ENCODE measurements at regions not wholly inside any gene's neighbourhood (a gene's known extent, or its start where the extent isn't known, plus 50 kb on each side); places are given as distances from the start of the nearest gene placed in this dataset.
"Not testable (repeated sequence)": the region's sequence is repeated elsewhere in the genome, so short reads cannot be mapped to it uniquely, and the experiment has no call there.

DNA sequence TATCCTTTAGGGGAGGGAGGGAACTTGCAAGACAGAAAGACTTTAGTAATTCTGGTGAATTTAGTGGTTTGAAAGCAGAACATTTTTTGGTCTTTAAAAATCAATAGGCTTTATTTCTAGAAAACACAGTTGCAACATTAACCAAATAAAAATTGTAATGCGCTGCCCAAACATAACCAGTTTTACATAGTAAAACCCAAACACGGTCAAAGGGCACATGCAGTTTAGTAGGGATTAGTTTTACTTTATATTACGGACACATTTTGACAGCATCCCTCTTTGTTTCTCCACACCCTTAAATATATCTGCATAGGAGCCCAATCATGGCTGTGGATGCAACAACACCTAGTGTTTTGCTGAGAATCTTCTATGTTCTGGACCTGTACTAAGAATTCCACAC, 156.7 kb downstream of the NR2F2 start:
- H3K36me3 ChIP-seq (ENCODE audit: control insufficient read depth, low read length) = no peaks in the 10 kb centered on the region
- TF ChIP-seq, protein P1, sequence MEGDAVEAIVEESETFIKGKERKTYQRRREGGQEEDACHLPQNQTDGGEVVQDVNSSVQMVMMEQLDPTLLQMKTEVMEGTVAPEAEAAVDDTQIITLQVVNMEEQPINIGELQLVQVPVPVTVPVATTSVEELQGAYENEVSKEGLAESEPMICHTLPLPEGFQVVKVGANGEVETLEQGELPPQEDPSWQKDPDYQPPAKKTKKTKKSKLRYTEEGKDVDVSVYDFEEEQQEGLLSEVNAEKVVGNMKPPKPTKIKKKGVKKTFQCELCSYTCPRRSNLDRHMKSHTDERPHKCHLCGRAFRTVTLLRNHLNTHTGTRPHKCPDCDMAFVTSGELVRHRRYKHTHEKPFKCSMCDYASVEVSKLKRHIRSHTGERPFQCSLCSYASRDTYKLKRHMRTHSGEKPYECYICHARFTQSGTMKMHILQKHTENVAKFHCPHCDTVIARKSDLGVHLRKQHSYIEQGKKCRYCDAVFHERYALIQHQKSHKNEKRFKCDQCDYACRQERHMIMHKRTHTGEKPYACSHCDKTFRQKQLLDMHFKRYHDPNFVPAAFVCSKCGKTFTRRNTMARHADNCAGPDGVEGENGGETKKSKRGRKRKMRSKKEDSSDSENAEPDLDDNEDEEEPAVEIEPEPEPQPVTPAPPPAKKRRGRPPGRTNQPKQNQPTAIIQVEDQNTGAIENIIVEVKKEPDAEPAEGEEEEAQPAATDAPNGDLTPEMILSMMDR (IDR thresholded peaks at IDR 0.05; ENCODE audit: low read depth, low read length, poor library complexity, severe bottlenecking) = no peak
- no peak for TF ChIP-seq EZH2phosphoT487 (IDR thresholded peaks at IDR 0.05; ENCODE audit: borderline replicate concordance, low read length)

DNA sequence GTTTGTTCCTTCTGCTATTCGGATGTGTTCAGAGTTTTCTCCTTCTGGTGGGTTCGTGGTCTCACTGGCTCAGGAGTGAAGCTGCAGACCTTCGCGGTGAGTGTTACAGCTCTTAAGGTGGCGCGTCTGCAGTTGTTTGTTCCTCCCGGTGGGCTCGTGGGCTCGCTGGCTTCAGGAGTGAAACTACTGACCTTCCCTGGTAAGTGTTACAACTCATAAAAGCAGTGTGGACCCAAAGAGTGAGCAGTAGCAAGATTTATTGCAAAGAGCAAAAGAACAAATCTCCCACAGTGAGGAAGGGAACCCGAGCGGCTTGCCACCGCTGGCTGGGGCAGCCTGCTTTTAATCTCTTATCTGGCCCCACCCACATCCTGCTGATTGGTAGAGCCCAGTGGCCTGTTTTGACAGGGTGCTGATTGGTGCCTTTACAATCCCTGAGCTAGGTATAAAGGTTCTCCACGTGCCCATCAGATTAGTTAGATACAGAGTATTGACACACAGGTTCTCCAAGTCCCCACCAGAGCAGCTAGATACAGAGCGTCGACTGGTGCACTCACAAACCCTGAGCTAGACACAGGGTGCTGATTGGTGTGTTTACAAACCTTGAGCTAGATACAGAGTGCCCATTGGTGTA, 160.7 kb downstream of the NR2F2 start:
- not testable (repeated sequence) for H3K9me3 ChIP-seq (ENCODE audit: control insufficient read depth, insufficient read depth, low read length); H4K20me1 ChIP-seq (ENCODE audit: control insufficient read depth, insufficient read depth, low read depth, low read length); H3K27me3 ChIP-seq (ENCODE audit: control insufficient read depth, low read length); H3K79me2 ChIP-seq (ENCODE audit: control insufficient read depth, low read length); H3K4me2 ChIP-seq (ENCODE audit: low read length); H3F3A ChIP-seq (ENCODE audit: control insufficient read depth, insufficient read depth); H3K4me1 ChIP-seq (ENCODE audit: control insufficient read depth, low read length); H3K27ac ChIP-seq (ENCODE audit: low read depth, low read length); H3K36me3 ChIP-seq (ENCODE audit: control insufficient read depth, low read length); H3K4me3 ChIP-seq (ENCODE audit: low read length); H3K9me2 ChIP-seq (replicated peaks; ENCODE audit: control insufficient read depth, low read length)

More for the DNA sequence above, 156.7 kb downstream of the NR2F2 start:
- H3K9me2 ChIP-seq (replicated peaks; ENCODE audit: control insufficient read depth, low read length) = no peaks in the 10 kb centered on the region
- H3K27ac ChIP-seq (ENCODE audit: low read depth, low read length) = no peak overlapping the region
- H3K4me1 ChIP-seq (ENCODE audit: control insufficient read depth, low read length) = no peaks in the 10 kb centered on the region
- no peaks in the 10 kb centered on the region for H4K20me1 ChIP-seq (ENCODE audit: control insufficient read depth, insufficient read depth, low read depth, low read length)
- no peaks in the 10 kb centered on the region for H3K79me2 ChIP-seq (ENCODE audit: control insufficient read depth, low read length)
- no peaks in the 10 kb centered on the region for H3K27me3 ChIP-seq (ENCODE audit: control insufficient read depth, low read length)
- no peak overlapping the region for H3K4me2 ChIP-seq (ENCODE audit: low read length)
- H3K9me3 ChIP-seq (ENCODE audit: control insufficient read depth, insufficient read depth, low read length) = no peaks in the 10 kb centered on the region
- H3F3A ChIP-seq (ENCODE audit: control insufficient read depth, insufficient read depth) = no peaks in the 10 kb centered on the region
- H3K4me3 ChIP-seq (ENCODE audit: low read length) = no peak overlapping the region

GRCh38 chr15:96491700-96492644, 161.5 kb downstream of the NR2F2 start:
- not testable (repeated sequence) for H3K4me2 ChIP-seq (ENCODE audit: low read length); H3K79me2 ChIP-seq (ENCODE audit: control insufficient read depth, low read length); H3K9me2 ChIP-seq (replicated peaks; ENCODE audit: control insufficient read depth, low read length); H3K4me1 ChIP-seq (ENCODE audit: control insufficient read depth, low read length); H3K27ac ChIP-seq (ENCODE audit: low read depth, low read length); H3K4me3 ChIP-seq (ENCODE audit: low read length); H3F3A ChIP-seq (ENCODE audit: control insufficient read depth, insufficient read depth); H4K20me1 ChIP-seq (ENCODE audit: control insufficient read depth, insufficient read depth, low read depth, low read length); H3K9me3 ChIP-seq (ENCODE audit: control insufficient read depth, insufficient read depth, low read length); H3K36me3 ChIP-seq (ENCODE audit: control insufficient read depth, low read length); H3K27me3 ChIP-seq (ENCODE audit: control insufficient read depth, low read length)

- H3K79me2 ChIP-seq (ENCODE audit: control insufficient read depth, low read length) = no peaks in the 10 kb centered on the region
- H3K4me1 ChIP-seq (ENCODE audit: control insufficient read depth, low read length) = no peaks in the 10 kb centered on the region
- no peak overlapping the region for H3K4me2 ChIP-seq (ENCODE audit: low read length)
- no peaks in the 10 kb centered on the region for H3K9me3 ChIP-seq (ENCODE audit: control insufficient read depth, insufficient read depth, low read length)
- H3K27ac ChIP-seq (ENCODE audit: low read depth, low read length) = no peak overlapping the region
- no peaks in the 10 kb centered on the region for H3K36me3 ChIP-seq (ENCODE audit: control insufficient read depth, low read length)
- H3K9me2 ChIP-seq (replicated peaks; ENCODE audit: control insufficient read depth, low read length) = no peaks in the 10 kb centered on the region
- no peaks in the 10 kb centered on the region for H3K27me3 ChIP-seq (ENCODE audit: control insufficient read depth, low read length)
- H4K20me1 ChIP-seq (ENCODE audit: control insufficient read depth, insufficient read depth, low read depth, low read length) = no peaks in the 10 kb centered on the region
- no peak overlapping the region for H3K4me3 ChIP-seq (ENCODE audit: low read length)
- no peaks in the 10 kb centered on the region for H3F3A ChIP-seq (ENCODE audit: control insufficient read depth, insufficient read depth)
- TF ChIP-seq, protein P1 (IDR thresholded peaks at IDR 0.05; ENCODE audit: low read depth, low read length, poor library complexity, severe bottlenecking) = no peak
- no peak for TF ChIP-seq EZH2phosphoT487 (IDR thresholded peaks at IDR 0.05; ENCODE audit: borderline replicate concordance, low read length)
Measured at GRCh38 chr15:96494505-96494904, 164.0 kb downstream of the NR2F2 start.
